ENCODE measurements at regions not wholly inside any gene's neighbourhood (a gene's known extent, or its start where the extent isn't known, plus 50 kb on each side); places are given as distances from the start of the nearest gene placed in this dataset.
"Not testable (repeated sequence)": the region's sequence is repeated elsewhere in the genome, so short reads cannot be mapped to it uniquely, and the experiment has no call there.

- no peak overlapping the region for H3K27ac ChIP-seq (ENCODE audit: low read depth in 1 of 2, low read length in 2 of 2)
- H3K4me3 ChIP-seq (ENCODE audit: low read depth in 1 of 3, low read length in 3 of 3) = no peak overlapping the region
- H3K27me3 ChIP-seq (ENCODE audit: control insufficient read depth in 4 of 4, insufficient read depth in 4 of 4, low read length in 3 of 4) = no peaks in the 10 kb centered on the region
- H3K4me1 ChIP-seq (ENCODE audit: control insufficient read depth in 4 of 4, insufficient read depth in 4 of 4, low read length in 3 of 4) = no peaks in the 10 kb centered on the region
- no peak overlapping the region for H3K9ac ChIP-seq (ENCODE audit: low read depth in 1 of 2, low read length in 2 of 2)
- 51% methylated on average over 4 of the region's 4 CpGs for WGBS
- no peaks in the 10 kb centered on the region for H3K36me3 ChIP-seq (ENCODE audit: control insufficient read depth in 4 of 4, insufficient read depth in 3 of 4, low read depth in 1 of 4, low read length in 3 of 4)
- no peak for DNase-seq (ENCODE audit: low spot score)
- peaks cover 0 to 1% (median 0%) of the 10 kb centered on the region in 4 donors for H3K9me3 ChIP-seq (ENCODE audit: control insufficient read depth in 4 of 4, low read length in 3 of 4)
- no peak for TF ChIP-seq TAF1 (conservative IDR thresholded peaks at IDR 0.05)
- no peak for TF ChIP-seq ZBTB33 (IDR thresholded peaks at IDR 0.05)
- no peak for TF ChIP-seq CTCF (IDR thresholded peaks at IDR 0.05; ENCODE audit: low read depth, low read length, missing input control)
- TF ChIP-seq RXRA (IDR thresholded peaks at IDR 0.05) = no peak
- TF ChIP-seq ATF3 (IDR thresholded peaks at IDR 0.05) = no peak
- TF ChIP-seq SP1 (IDR thresholded peaks at IDR 0.05) = no peak
- TF ChIP-seq FOXA1 (IDR thresholded peaks at IDR 0.05) = no peak
- TF ChIP-seq GABPA (IDR thresholded peaks at IDR 0.05 in 1 of 2, conservative IDR thresholded peaks at IDR 0.05 in 1 of 2) = no peak
- TF ChIP-seq HNF4A (conservative IDR thresholded peaks at IDR 0.05) = no peak
- TF ChIP-seq FOXA2 (IDR thresholded peaks at IDR 0.05) = no peak
- no peak for TF ChIP-seq RAD21 (IDR thresholded peaks at IDR 0.05)
- no peak for TF ChIP-seq REST (IDR thresholded peaks at IDR 0.05)
Observed at GRCh38 chrX:3415011-3415410, 68.6 kb upstream of the MXRA5 start.

GRCh38 chrX:3411626-3412025, 65.2 kb upstream of the MXRA5 start:
- H3K27ac ChIP-seq (ENCODE audit: low read depth in 1 of 2, low read length in 2 of 2); H3K36me3 ChIP-seq (ENCODE audit: control insufficient read depth in 4 of 4, insufficient read depth in 3 of 4, low read depth in 1 of 4, low read length in 3 of 4); H3K9me3 ChIP-seq (ENCODE audit: control insufficient read depth in 4 of 4, low read length in 3 of 4); H3K9ac ChIP-seq (ENCODE audit: low read depth in 1 of 2, low read length in 2 of 2); H3K4me1 ChIP-seq (ENCODE audit: control insufficient read depth in 4 of 4, insufficient read depth in 4 of 4, low read length in 3 of 4); DNase-seq (ENCODE audit: low spot score); H3K27me3 ChIP-seq (ENCODE audit: control insufficient read depth in 4 of 4, insufficient read depth in 4 of 4, low read length in 3 of 4); H3K4me3 ChIP-seq (ENCODE audit: low read depth in 1 of 3, low read length in 3 of 3): not testable (repeated sequence)
- 96% methylated on average over 2 of the region's 2 CpGs for WGBS

GRCh38 chrX:3409936-3410335, 63.5 kb upstream of the MXRA5 start:
- not testable (repeated sequence) for H3K9me3 ChIP-seq (ENCODE audit: control insufficient read depth in 4 of 4, low read length in 3 of 4); H3K36me3 ChIP-seq (ENCODE audit: control insufficient read depth in 4 of 4, insufficient read depth in 3 of 4, low read depth in 1 of 4, low read length in 3 of 4); H3K4me3 ChIP-seq (ENCODE audit: low read depth in 1 of 3, low read length in 3 of 3); DNase-seq (ENCODE audit: low spot score); H3K9ac ChIP-seq (ENCODE audit: low read depth in 1 of 2, low read length in 2 of 2); H3K27me3 ChIP-seq (ENCODE audit: control insufficient read depth in 4 of 4, insufficient read depth in 4 of 4, low read length in 3 of 4); H3K27ac ChIP-seq (ENCODE audit: low read depth in 1 of 2, low read length in 2 of 2); H3K4me1 ChIP-seq (ENCODE audit: control insufficient read depth in 4 of 4, insufficient read depth in 4 of 4, low read length in 3 of 4)
- WGBS = 76% methylated on average over 4 of the region's 4 CpGs

Data from liver (tissue), 8 donors.